ENCODE measurements at regions not wholly inside any gene's neighbourhood (a gene's known extent, or its start where the extent isn't known, plus 50 kb on each side); places are given as distances from the start of the nearest gene placed in this dataset.

DNA sequence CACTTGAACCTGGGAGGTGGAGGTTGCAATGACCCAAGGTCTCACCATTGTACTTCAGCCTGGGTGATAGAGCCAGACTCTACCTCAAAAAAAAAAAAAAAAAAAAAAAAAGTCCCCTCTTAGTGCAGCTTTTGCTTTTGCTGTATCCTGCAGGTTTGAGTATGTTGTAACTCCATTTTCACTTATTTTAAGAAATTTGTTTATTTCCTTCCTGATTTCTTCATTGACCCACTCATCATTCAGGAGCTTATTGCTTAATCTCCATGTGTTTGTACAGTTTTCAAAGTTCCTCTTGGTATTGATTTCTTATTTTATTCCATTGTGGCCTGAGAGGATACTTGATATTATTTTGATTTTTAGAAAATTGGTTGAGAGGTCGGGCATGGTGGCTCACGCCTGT is 50.9 kb upstream of the AK4 start:
- DNase-seq (ENCODE audit: low read depth in 2 of 2), result no peak
